T-helper 22 cell (primary cell): ENCODE measurements at regions not wholly inside any gene's neighbourhood (a gene's known extent, or its start where the extent isn't known, plus 50 kb on each side); places are given as distances from the start of the nearest gene placed in this dataset.
"Not testable (repeated sequence)": the region's sequence is repeated elsewhere in the genome, so short reads cannot be mapped to it uniquely, and the experiment has no call there.

Experiments used
- DNase-seq: peaks from one replicate; pipeline ENCODE4 v3.0.0-alpha.2; 2020; ENCODE audit warnings: low read depth

DNA sequence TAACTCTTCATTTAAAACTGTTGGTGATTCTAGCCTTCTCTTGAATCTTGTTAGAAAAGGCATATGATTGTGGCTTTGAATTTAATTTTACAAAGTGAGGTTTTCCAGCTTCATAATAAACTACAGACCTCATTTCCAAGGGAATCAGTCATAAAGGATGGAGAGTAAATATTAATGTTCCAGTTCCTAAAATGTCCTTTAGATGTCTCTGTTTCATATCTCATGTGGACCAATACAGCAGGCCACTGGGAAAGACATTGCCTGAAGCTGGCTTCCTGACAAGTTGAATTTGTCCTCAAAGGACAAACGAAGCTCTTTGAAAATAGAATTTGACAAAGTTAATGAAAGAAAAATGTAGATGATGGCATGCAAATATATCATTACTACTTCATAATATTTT is 125.4 kb downstream of the ZNF330 start:
- DNase-seq = no peak

DNA sequence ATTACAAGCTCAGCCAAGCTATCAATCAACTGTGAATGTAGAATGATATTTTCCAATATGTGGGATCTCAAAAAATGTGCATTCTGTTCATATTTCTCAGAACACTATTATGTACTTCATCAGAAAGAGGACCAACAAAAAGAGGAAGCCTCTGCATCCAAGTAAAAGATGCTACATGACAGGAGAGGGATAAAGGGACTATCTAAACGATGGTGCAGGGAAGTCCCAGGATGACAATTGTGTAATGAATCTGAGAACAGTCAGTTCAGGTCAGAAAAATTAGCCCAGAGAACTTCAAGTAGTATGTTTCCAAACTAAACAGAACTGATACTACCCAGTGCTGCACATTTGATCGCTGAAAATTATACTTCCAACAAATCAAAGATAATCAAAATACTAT is 127.0 kb downstream of the ZNF330 start:
- DNase-seq = no peak

DNA sequence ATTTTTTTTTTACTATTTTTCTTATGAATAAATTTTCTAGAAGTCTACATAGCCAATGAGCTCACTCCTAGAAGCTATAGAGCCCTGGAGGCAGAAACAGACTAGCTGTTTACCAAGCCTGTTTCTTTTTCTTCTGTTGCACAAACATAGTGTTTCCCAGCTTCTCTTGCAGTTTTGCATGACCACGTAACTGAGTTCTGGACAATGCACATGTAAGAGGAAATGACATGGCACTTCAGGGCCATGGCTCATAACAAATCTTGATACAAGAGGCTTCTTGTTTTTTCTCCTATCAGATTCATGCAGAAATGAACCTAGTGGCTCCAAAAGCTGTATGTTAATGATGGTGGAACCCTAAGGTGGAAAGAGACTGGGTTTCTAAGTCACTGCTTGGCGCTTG is 127.4 kb downstream of the ZNF330 start:
- DNase-seq = no peak

DNA sequence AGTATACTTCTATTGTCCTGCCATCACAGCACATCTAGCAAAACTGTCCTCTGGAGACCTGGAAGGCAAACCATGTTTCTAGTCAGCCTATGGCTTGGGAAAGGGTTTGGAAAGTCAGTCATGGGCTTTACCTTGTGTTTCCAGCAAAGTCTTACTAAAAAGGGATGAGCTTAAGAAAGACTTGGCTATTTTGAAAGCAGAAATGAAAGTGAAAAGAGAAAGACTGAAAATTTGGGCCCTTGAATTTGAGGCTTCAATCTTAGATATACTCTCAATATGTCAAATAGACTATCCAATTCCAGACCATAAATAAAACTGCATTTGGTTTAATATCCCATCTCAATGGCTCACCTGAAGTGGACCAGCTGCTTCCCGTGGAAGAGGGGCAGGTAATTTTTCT is 127.9 kb downstream of the ZNF330 start:
- no peak for DNase-seq

DNA sequence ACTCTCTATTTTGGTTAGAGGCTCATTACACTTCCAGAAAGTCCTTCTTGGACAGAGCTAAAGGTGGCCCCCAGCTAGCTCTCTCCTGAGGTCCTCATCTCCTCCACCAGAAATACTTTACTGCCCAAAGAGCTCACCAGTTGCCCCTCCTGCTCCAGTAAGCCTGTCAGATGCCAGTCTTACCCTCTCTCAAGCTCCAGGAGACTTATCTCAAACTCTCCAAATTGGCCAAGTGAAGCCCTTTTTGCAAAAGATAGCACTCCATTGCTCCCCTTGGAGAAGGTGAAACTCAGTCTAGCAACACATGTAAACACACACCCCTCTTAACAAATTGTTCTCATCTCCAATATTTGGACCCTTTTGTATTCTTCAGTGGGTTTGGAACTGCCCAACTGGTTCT is 128.5 kb downstream of the ZNF330 start:
- DNase-seq = no peak

DNA sequence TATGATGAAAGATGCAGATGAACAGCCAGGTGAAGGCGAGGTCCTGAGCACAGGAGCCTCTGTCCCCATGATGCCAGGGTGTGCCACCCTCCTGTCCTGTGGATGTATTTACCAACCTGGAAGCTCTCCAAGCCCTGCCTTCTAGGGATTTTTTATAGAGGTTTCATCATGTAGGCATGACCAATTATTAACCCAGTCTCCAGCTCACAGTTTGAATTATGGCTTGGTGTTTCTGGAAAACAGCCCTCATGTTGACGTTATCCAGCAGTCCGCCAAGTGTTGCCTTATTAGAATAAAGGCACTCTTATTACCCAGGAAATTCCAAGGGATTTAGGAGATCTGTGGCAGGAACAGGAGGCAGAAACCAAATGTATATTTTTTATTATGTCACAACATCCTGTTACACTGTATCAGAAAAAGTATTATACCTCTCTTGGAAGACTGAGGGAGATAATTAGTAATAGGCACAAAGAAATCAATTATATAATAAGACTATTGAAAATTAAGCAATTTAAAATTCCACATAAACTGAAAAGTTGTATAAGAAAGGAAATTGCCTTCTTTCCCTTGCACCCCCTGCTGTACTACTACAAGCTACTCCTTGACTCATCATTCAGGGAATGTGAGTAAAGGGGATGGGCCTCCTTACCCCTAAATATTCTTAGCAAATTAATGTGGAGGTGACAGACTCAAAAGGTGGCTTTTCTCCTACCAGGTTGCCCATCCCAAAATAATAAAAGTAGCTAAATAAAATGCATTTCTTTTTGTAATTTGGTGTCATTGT is 129.6 kb downstream of the ZNF330 start:
- DNase-seq = no peak

DNA sequence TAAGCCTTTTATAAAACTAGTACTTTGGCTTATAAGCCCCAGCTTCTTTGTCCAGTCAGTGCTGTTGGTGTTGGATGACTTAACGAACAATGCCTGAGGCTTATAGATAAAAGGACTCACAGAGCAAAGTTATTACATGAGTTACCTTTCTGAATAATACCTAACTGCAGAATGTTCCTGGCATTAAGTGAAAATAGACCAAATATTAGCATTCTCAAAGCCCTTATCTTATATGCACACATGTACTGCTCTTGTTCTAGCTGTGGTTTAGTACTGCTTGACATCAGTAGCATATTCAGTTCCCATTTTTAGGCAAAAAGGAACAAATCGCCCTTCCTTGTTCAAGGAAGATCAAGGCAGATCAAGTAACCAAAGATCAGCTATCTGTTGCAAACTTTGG is 131.6 kb downstream of the ZNF330 start:
- no peak for DNase-seq

DNA sequence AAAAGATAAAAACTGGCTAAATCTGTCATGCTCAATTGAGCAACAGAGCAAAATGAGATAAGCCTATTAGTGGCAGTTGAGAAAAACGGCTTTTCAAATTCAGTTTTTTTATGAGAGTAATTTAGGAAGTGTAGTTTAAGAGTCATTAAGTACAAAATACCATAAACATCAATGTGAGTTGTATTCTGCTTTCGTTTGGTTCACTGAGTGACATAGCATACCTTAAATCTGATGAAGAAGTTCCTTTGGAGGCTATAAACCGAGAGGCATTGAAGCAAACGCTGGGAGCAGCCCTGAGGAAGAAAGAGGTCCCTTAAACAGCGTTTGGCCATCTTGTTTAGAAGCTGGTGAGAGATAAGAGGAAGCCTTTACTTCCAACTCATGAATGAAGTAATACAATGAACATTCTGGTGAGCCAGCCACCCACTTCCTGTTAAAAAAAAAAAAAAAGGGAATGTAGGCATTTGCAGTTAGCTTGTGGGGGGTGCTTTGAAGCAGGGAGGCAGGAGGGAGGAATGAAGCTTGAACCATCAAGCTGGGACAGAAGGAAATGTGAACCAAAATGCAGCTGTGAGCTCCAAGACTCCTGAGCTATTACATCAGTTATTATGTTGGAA is 132.3 kb downstream of the ZNF330 start:
- DNase-seq = no peak

DNA sequence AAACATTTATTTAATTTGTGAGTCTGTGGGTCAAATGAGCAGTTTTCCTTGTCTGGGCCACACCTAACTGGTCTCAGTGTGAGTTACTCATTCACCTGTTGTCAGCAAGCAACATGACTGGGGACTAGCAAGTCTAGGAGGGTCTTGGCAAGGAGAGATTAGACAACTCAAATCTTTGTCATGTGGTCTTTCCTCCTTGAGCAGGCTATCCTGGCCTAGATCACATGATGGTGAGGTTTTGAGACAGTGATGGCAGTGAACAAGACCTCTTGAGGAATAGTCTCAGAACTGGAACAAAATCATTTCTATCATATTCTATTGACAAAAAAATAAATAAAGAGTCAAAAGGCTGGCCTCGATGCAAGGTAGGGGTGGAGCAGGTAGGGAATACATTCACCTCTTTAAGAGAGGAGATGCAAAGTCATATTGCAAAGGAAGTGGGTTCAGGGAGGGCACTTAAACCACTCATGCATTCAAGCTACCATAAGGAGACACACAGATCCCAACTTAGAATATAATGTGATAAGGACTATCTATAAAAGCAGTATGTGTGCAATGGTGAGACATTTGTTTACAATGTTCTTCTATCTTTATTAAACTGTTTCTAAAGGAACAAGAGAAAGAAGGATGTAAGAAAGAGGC is 135.7 kb downstream of the ZNF330 start:
- DNase-seq = no peak

DNA sequence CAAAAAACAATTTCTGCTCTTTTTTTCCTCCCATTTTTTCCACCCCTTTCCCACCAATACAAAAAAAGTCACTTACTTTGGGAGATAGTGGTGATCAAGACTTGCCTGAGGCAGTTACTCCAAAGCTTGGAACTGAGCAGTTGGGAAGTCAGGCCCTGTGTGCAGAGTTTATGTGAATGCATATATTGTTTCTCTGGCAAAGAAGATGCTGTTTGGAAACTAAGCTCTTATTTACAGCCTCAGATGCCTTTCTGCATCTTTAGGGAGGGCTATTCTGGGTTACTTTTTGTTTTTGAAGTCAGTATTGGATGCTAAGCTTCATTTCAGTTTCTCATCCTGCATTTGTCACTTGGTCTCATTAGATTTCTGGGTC is 136.3 kb downstream of the ZNF330 start:
- no peak for DNase-seq

DNA sequence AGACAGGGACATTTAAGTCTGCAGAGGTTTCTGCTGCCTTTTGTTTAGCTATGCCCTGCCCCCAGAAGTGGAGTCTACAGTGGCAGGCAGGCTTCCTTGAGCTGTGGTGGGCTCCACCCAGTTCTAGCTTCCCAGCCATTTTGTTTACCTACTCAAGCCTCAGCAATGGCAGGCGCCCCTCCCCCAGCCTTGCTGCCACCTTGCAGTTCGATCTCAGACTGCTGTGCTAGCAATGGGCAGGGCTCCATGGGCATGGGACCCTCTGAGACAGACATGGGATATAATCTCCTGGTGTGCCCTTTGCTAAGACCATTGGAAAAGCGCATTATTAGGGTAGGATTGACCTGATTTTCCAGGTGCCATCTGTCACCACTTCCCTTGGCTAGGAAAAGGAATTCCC is 147.5 kb downstream of the ZNF330 start:
- DNase-seq = not testable (repeated sequence)

DNA sequence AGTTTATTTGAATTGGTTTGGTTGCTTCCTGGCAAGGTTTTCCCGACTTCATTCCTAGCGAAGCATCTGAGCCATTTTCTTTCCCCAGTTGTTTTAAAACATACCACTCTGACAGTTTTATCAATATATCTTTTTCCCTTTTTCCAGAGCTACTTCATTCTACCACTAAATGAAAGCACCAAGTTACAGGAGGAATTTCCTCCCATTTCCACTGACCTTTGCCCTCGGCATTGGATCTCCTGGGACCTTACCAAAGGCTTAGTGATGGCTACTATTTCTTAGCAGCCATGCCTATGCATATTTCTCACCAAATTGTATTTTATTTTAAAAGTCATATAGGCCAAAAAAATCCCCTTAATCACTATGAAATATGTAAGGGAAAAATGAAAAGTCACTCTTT is 150.5 kb downstream of the ZNF330 start:
- DNase-seq = no peak

DNA sequence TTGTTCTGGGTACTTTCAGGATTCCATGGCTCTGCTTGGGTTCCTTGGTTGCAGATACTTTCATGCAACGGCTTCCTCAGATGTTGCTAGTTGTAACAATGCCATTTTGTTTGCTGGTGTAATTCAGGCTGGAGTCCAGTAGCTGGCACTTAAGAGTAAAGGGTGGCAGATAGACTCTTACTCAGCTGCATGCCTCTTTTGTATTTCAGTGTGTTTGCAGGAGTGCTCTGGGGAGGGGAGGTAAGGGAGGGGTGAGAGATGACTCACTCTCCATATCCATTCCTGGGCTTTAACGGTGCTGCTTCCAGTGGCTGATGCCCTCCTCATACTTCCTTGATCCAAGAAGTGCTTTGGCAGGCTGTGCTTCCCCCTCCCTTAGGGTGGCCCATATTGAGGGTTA is 155.2 kb downstream of the ZNF330 start:
- no peak for DNase-seq

DNA sequence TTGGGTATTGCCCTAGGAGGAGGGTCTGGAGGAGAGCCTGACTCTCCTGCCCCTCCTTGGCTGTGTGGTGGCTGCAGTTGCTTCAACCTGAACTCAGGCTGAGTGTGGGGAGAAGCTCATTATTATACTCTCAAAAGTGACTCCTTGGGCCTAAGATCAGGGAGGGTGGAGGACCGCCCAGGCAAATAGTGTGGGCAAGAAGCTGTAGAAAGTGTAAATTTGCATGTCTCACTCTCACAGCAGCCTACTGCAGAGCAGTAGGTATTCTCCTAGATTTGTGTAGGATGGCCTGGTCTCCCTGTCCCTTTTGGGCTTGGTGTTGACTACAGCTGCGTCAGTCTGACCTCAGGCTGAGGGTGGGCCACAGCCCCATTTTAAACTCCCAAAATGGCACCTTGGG is 156.1 kb downstream of the ZNF330 start:
- no peak for DNase-seq

DNA sequence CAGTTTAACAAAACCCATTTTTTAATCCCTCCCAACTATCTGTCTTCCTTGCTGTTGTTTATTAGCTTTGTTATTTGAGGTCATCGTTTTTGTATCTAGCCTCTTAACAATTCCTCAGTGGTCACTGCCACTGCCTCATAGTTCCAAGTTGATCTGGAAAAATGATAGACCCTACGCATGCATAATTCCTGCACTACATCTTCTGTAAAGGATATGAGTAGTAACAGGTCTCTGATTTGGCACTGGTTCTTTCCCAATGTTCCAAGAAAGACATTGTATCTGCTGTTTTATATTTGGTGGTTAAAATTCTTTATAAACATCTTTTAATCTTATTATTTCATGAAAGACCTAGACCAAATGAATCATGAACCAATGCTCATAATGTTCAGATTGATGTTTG is 166.6 kb downstream of the ZNF330 start:
- no peak for DNase-seq

DNA sequence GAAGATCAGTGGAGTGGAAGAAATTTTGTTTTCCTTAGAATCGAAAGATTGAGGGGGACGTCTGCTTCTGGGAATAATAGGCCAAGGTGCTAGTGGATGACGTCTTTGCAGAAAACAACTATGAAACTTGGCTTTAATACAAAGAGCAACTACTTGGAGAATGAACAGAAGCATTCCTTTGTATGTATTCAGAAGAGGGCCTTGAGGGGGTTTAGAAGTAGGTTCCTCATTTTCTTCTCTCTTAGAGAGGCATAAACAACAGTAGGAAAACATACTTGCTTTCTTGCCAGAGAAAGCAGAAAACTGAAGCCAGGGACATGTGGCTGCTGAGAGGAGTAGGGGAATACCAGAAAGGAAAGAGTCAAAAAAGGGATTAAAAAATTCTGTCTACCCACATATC is 167.8 kb downstream of the ZNF330 start:
- DNase-seq = no peak

DNA sequence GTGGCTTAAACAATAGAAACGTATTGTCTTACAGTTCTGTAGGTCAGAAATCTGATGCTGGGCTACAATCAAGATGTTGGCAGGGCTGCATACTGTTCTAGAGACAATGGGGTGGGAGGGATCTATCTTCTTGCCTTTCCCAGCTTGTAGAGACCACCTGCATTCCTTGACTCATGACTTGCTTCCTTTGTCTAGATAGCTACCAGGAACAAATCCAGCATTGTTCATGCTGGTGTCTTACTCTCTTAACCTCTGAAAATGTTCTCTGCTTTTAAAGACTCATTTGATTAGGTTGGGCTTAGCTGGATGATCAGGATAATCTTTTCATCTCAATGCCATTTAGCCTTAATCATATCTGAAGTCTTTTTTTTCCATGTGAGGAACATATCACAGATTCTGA is 169.0 kb downstream of the ZNF330 start:
- DNase-seq = no peak

DNA sequence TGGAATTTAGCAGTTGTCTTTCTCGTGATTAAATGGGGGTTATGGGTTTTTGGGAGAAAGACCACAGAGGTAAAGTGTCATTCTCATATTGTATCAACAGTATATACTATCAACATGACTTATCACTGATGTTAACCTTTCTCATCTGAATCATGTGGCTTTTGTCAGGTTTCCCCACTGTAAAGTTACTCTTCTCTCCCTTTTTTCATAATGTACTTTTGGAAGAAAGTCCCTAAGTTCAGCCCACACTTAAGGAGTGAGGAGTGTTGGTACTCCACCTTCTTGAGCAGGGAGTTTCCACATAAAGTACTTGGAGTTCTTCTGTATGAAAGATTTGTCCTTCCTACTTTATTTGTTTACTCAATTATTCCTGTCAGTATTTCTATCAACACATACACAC is 169.9 kb downstream of the ZNF330 start:
- no peak for DNase-seq

DNA sequence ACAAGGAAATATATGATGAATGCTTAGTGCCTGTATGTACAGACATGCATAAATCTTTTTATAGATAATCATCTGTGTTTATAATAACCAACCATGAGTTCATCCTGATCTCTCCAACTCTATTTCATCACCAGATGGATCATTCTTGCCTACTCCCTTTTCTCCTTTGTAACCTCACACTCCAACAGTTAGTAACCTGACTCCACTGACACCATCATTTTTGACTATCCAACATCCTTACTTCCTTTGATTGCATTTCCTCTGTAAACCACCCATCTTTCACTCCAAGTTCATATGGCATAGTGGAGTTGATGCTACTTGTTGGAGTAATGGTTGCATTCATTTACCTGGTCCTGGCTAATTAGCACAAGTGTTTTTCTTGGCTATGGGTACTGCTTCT is 170.6 kb downstream of the ZNF330 start:
- no peak for DNase-seq

DNA sequence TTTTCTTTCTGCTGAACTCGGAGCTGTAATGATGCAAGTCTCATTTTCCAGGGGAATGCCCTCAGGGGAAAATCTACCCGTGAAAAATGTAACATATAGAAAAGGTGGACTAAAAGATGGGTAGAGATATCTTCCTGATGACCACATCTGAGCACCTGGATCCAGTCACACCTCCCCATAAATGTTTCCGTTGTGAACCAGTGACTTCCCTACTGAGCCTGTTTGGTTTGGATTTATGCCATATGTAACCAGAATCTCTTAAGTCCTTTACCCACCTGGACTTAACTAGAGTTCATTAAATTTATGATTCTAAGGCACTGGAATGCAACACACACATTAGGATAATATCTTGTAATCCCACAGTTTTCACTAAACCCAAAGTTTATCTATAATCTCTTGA is 171.1 kb downstream of the ZNF330 start:
- DNase-seq = no peak

DNA sequence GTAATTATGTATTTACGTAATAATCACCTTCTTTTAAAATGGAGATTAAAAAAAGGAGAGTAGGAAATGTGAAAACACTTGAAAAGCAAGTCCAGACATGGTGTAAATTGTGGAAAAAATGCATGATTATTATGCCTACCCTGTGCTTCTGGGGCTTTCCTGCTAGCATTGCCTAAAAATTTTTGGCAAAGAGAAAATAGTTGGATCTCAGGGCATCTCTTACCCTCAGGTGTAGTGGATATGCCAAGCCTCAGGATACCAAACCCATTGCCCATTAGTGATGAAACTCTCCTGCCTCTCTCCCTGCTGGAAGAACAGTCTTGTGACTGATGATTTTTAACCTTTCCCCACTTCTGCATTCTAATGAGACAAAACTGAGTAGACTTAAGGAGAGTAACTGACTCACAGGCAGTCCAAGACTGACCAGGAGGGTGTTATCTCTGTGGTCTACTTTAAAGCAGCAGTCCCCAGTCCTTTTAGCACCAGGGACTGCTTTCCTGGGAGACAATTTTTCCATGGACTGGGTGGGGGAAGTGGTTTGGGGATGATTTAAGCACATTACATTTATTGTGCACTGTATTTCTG is 174.6 kb downstream of the ZNF330 start:
- DNase-seq = no peak

DNA sequence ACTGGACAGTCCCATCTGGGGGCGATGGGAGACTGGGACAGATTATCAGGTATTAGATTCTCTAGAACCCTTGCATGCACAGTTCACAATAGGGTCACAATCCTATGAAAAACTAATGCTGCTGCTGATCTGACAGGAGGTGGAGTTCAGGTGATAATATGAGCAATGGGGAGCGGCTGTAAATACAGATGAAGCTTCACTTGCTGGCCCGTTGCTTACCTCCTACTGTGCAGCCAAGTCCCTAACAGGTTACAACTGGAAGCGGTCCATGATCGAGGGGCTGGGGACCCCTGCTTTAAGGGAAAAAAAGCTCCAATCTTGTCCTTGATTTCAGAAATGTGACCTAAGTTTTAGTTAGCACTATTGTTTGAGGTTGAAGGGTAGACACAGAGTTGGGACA is 175.2 kb downstream of the ZNF330 start:
- DNase-seq = no peak

DNA sequence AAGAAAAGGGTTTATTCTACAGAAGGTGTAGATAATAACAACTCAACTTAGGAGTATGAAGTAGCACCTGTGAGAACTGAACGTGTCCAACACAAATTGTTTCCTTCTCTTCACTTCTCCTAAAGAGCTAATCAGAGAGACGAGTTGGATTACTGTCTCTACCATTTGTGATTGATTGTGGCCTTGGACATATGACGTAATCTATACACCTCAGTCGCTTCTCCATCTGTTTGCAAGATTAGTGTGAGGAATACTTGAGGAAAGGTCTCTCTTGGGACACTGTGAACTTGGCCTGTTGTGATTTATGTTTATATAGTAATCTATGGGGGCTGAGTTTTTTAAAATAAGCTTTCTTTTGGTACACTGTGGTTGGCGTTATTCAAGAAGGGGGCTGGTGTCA is 182.0 kb downstream of the ZNF330 start:
- DNase-seq = no peak
